Psoas muscle (tissue), 7 donors: ENCODE measurements at regions not wholly inside any gene's neighbourhood (a gene's known extent, or its start where the extent isn't known, plus 50 kb on each side); places are given as distances from the start of the nearest gene placed in this dataset.

Experiments
- ATAC-seq, 4 donors: fragments of 200-7000 bp; cut with Tn5 transposase; one replicate each; pipeline ENCODE4 v1.9.1; 2020; ENCODE audit warnings: moderate library complexity in 3 of 4, mild to moderate bottlenecking in 2 of 4
- DNase-seq, 2 donors: peaks; one replicate each; pipeline ENCODE4 v3.0.0-alpha.2; 2020
- H3K27ac ChIP-seq: fragments of 200-600 bp; one replicate; pipeline ENCODE4 v1.8.0; 2022
- H3K27me3 ChIP-seq, 3 donors: fragments of 200-600 bp in 1 of 3; one replicate each; pipeline versions ENCODE4 v1.6.1 to v1.8.0; 2013 to 2022; ENCODE audit warnings: low read length in 2 of 3, mild to moderate bottlenecking in 2 of 3, moderate library complexity in 1 of 3; ENCODE audit not compliant: insufficient read depth in 3 of 3
- H3K36me3 ChIP-seq, 2 donors: fragments of 200-600 bp in 1 of 2; one replicate each; pipeline versions ENCODE4 v1.6.1 to v1.8.0; 2013 to 2022; ENCODE audit warnings: low read depth in 1 of 2, mild to moderate bottlenecking in 1 of 2, moderate library complexity in 1 of 2; ENCODE audit not compliant: insufficient read depth in 1 of 2
- H3K4me1 ChIP-seq: fragments of 200-600 bp; one replicate; pipeline ENCODE4 v1.8.0; 2022
- H3K4me3 ChIP-seq: fragments of 200-600 bp; one replicate; pipeline ENCODE4 v1.8.0; 2022; ENCODE audit warnings: mild to moderate bottlenecking
- H3K9me3 ChIP-seq: fragments of 200-600 bp; one replicate; pipeline ENCODE4 v1.8.0; 2022
- CTCF ChIP-seq: fragments of 200-600 bp; IDR thresholded peaks from one replicate; pipeline ENCODE4 v1.8.0; 2022; ENCODE audit warnings: antibody characterized with exemption
- WGBS, 3 donors: extraction: QIAGEN DNeasy Blood & Tissue Kit; methylation state at CpG; one replicate each; pipeline versions ENCODE4 v1.1.6 to v1.1.7; 2013; 5-methylcytosine and 5-hydroxymethylcytosine counted together
- intact Hi-C, 2 donors: fragments of 100-400 bp; cut with DNase I; formaldehyde crosslinking; loops; one replicate each; pipeline versions ENCODE4 v1.11.0 to v1.14.2; 2022
- donor health status: healthy with polysubstance abuse.
- donor health status: DM: no; HTN: no; CAD: no; lungs with moderate emphysema.
- donor health status: Bipolar disorder and iron deficiency.
- donor health status: healthy.
- donor health status: DM: yes; HTN: yes; CAD: no.
- donor health status: DM: no; HTN: no; CAD: no.
- donor health status: DM: yes; HTN: yes; CAD: no.

GRCh38 chrX:20973038-20973437 lies 401.2 kb upstream of the CNKSR2 start:
- Histone ChIP-seq H3K4me3 (no peak overlapping the region), H3K9me3 (no peaks in the 10 kb centered on the region), H3K27ac (no peak overlapping the region), H3K4me1 (no peaks in the 10 kb centered on the region), H3K36me3 (no peaks in the 10 kb centered on the region), H3K27me3 (no peaks in the 10 kb centered on the region)
- ATAC-seq = no peak
- DNase-seq = no peak
- WGBS, 3 donors = 35 to 42% (median 42%) methylated on average over 4 of the region's 4 CpGs
- intact Hi-C loops = no loop called here
- TF ChIP-seq CTCF = no peak

- Histone ChIP-seq H3K9me3 (no peaks in the 10 kb centered on the region), H3K36me3 (no peaks in the 10 kb centered on the region), H3K27me3 (no peaks in the 10 kb centered on the region), H3K27ac (no peak overlapping the region), H3K4me1 (no peaks in the 10 kb centered on the region), H3K4me3 (no peak overlapping the region)
- DNase-seq = no peak
- TF ChIP-seq CTCF = no peak
- intact Hi-C loops = no loop called here
- WGBS, 3 donors = 38 to 49% (median 38%) methylated on average over 4 of the region's 4 CpGs
- no peak for ATAC-seq
Measured at GRCh38 chrX:20971250-20971649, 403.0 kb upstream of the CNKSR2 start.

- no peak overlapping the region for H3K27ac ChIP-seq
- H3K4me3 ChIP-seq = no peak overlapping the region
- 23 to 54% (median 24%) methylated on average over 1 of the region's 1 CpG for WGBS, 3 donors
- TF ChIP-seq CTCF = no peak
- H3K36me3 ChIP-seq = no peaks in the 10 kb centered on the region
- ATAC-seq (no peak), DNase-seq (no peak)
- no peaks in the 10 kb centered on the region for H3K9me3 ChIP-seq
- intact Hi-C loops = no loop called here
- no peaks in the 10 kb centered on the region for H3K27me3 ChIP-seq
- H3K4me1 ChIP-seq = no peaks in the 10 kb centered on the region
Measured at GRCh38 chrX:20969565-20969964, 404.7 kb upstream of the CNKSR2 start.

GRCh38 chrX:20968996-20969395 lies 405.2 kb upstream of the CNKSR2 start:
- Histone ChIP-seq H3K4me3 (no peak overlapping the region), H3K27me3 (no peaks in the 10 kb centered on the region), H3K36me3 (no peaks in the 10 kb centered on the region), H3K4me1 (no peaks in the 10 kb centered on the region), H3K27ac (no peak overlapping the region), H3K9me3 (no peaks in the 10 kb centered on the region)
- intact Hi-C loops = no loop called here
- no peak for TF ChIP-seq CTCF
- WGBS, 3 donors = 24 to 44% (median 30%) methylated on average over 2 of the region's 2 CpGs
- no peak for DNase-seq
- no peak for ATAC-seq

- Histone ChIP-seq H3K27me3 (no peaks in the 10 kb centered on the region), H3K4me3 (no peak overlapping the region), H3K9me3 (no peaks in the 10 kb centered on the region), H3K36me3 (no peaks in the 10 kb centered on the region), H3K27ac (no peak overlapping the region), H3K4me1 (no peaks in the 10 kb centered on the region)
- intact Hi-C loops = no loop called here
- DNase-seq (no peak), ATAC-seq (no peak)
- no peak for TF ChIP-seq CTCF
Measured at GRCh38 chrX:20967725-20968124, 406.5 kb upstream of the CNKSR2 start.
